Erythroblast (primary cell): ENCODE measurements at regions not wholly inside any gene's neighbourhood (a gene's known extent, or its start where the extent isn't known, plus 50 kb on each side); places are given as distances from the start of the nearest gene placed in this dataset.

Experiments used
- GATA1 ChIP-seq: IDR thresholded peaks from 2 replicates; pipeline ENCODE4 v1.6.1; 2011; ENCODE audit warnings: low read depth, mild to moderate bottlenecking, control low read depth, low read length, moderate library complexity
- POLR2A ChIP-seq: IDR thresholded peaks from 2 replicates; pipeline ENCODE4 v1.6.1; 2011; ENCODE audit warnings: mild to moderate bottlenecking, low read length

GRCh38 chr12:16880864-16881285 is 274.9 kb upstream of the LMO3 start:
- TF ChIP-seq POLR2A (no peak), GATA1 (no peak)
